ENCODE measurements at regions not wholly inside any gene's neighbourhood (a gene's known extent, or its start where the extent isn't known, plus 50 kb on each side); places are given as distances from the start of the nearest gene placed in this dataset.

DNA sequence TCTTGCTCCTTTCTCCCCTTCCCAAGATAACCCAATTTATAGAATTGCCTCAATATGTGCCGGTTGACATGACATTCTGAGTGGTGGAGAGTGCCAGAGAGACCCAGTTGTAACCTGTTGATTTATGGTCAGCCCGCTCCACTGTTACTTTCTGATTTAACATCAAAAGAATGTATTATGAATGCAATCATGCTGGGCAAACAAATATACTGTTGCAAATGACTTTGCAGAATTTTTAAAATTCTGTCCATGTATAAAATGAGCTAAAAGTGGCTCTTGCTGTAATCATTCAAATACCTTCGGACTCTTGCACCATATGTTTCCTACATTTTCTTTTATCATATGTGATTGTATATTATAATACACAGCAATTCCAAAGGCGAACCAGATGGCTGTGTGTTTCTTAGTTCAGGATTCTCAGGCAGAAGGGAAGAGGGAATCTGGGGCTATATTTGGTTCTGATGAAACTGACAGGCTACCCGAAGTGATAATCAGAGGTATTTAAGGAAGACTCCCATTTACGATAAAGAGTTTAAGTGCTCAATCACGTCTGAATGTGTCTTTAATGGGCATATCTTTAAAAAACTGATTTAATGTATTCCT lies 131.7 kb downstream of the CLCN4 start:
- Histone ChIP-seq H3K9ac (ENCODE audit: low read length) (no peak overlapping the region), H3K4me3 (ENCODE audit: low read length) (no peak overlapping the region), H3K27me3 (ENCODE audit: control insufficient read depth, insufficient read depth, low read length) (no peaks in the 10 kb centered on the region), H3K27ac (ENCODE audit: low read depth, low read length) (no peak overlapping the region), H3K36me3 (ENCODE audit: control insufficient read depth, insufficient read depth, low read length) (no peaks in the 10 kb centered on the region), H3K4me1 (ENCODE audit: control insufficient read depth, insufficient read depth, low read length) (no peaks in the 10 kb centered on the region)

DNA sequence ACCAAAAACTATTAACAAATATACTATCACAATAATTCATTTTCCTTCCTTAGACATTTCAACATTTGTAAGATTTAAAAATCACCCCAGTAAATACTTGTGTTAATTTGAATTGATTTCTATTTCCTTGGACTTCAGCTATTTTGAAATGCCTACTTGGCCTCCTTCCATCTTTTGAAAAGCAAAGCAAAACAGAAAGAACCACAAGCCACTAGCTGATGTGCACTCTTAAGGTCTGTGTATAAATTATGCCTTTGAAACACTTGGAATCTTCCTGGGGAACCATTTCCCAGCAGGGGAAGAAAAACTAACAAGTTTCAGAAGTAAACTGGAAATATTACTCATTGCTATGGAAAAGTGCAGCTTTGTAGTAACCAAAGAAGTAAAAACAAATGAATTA lies 139.8 kb downstream of the CLCN4 start:
- no peaks in the 10 kb centered on the region for H3K27me3 ChIP-seq (ENCODE audit: control insufficient read depth, insufficient read depth, low read length)
- H3K4me3 ChIP-seq (ENCODE audit: low read length), result no peak overlapping the region
- no peak overlapping the region for H3K9ac ChIP-seq (ENCODE audit: low read length)
- H3K36me3 ChIP-seq (ENCODE audit: control insufficient read depth, insufficient read depth, low read length), result no peaks in the 10 kb centered on the region
- no peaks in the 10 kb centered on the region for H3K4me1 ChIP-seq (ENCODE audit: control insufficient read depth, insufficient read depth, low read length)
- no peak overlapping the region for H3K27ac ChIP-seq (ENCODE audit: low read depth, low read length)

- Histone ChIP-seq H3K36me3 (ENCODE audit: control insufficient read depth, insufficient read depth, low read length) (no peaks in the 10 kb centered on the region), H3K27ac (ENCODE audit: low read depth, low read length) (no peak overlapping the region)
Observed at GRCh38 chrX:10310511-10310910, 153.7 kb downstream of the CLCN4 start.

DNA sequence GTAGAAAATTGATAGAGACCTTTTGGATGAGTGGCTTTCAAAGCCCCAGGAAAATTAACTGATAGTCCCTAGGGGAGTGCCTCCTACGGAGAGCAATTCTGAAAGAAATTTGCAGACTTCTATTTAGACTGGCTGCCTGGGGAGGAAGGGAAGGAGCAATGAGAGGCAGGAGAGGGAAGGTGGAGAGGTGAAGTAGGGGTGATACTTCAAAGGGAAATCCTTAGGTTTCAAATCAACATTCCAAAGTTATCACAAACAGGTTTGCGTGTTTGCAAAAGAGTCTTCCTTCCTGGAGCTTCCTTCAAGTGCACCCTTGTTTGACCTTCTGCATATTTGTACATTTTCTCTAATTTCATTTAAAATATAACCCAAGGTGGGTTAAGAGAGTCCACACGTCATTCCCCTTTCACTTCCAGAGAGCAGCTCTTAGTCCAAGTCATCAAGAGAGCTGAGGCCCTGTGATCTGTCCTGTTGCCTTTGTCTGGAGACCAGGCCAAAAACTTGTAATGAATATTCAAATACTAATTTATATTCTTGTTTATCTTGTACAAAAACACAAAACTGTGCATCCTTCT lies 157.8 kb downstream of the CLCN4 start:
- no peaks in the 10 kb centered on the region for H3K4me1 ChIP-seq (ENCODE audit: control insufficient read depth, insufficient read depth, low read length)
- no peaks in the 10 kb centered on the region for H3K36me3 ChIP-seq (ENCODE audit: control insufficient read depth, insufficient read depth, low read length)
- no peak overlapping the region for H3K4me3 ChIP-seq (ENCODE audit: low read length)
- no peak overlapping the region for H3K27ac ChIP-seq (ENCODE audit: low read depth, low read length)
- H3K9ac ChIP-seq (ENCODE audit: low read length), result no peak overlapping the region
- no peaks in the 10 kb centered on the region for H3K27me3 ChIP-seq (ENCODE audit: control insufficient read depth, insufficient read depth, low read length)

More at GRCh38 chrX:10310511-10310910, 153.7 kb downstream of the CLCN4 start:
- no peaks in the 10 kb centered on the region for H3K27me3 ChIP-seq (ENCODE audit: control insufficient read depth, insufficient read depth, low read length)
- no peaks in the 10 kb centered on the region for H3K4me1 ChIP-seq (ENCODE audit: control insufficient read depth, insufficient read depth, low read length)
- no peak overlapping the region for H3K4me3 ChIP-seq (ENCODE audit: low read length)
- no peak overlapping the region for H3K9ac ChIP-seq (ENCODE audit: low read length)

DNA sequence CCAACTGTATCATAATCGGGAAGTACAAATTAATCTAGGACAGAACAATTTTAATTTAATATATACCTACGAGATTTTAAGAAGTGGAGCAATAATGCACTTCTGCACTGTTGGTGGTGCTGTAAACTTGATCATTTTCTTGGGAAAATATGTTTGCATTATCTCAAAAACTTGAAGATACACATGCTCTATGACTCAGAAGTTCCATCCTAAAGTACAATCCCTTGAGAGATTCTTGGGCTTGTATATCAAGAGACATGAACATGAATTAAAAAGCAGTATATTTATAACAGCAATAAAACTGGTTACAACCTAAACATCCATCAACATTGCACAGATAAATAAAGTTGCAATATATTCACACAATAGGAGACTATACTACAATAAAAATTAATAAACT lies 168.8 kb downstream of the CLCN4 start:
- Histone ChIP-seq H3K9ac (ENCODE audit: low read length) (no peak overlapping the region), H3K4me3 (ENCODE audit: low read length) (no peak overlapping the region), H3K27me3 (ENCODE audit: control insufficient read depth, insufficient read depth, low read length) (no peaks in the 10 kb centered on the region), H3K36me3 (ENCODE audit: control insufficient read depth, insufficient read depth, low read length) (no peaks in the 10 kb centered on the region), H3K4me1 (ENCODE audit: control insufficient read depth, insufficient read depth, low read length) (no peaks in the 10 kb centered on the region), H3K27ac (ENCODE audit: low read depth, low read length) (no peak overlapping the region)

DNA sequence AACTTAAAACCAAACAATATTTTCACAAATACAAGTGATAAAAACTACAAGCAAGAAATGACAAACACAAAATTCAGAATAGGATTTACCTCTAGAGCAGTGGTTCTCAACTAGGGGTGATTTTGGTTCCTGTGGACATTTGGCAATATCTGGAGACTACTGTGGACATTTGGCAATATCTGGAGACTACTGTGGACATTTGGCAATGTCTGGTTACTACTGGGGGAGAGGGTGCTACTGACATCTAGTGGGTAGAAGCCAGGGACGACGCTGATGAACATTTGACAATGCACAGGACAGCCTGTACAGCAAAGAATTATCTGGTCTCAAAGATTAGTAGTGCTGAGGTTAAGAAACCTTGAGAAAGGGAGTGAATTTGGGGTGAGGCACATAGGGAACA lies 169.8 kb downstream of the CLCN4 start:
- Histone ChIP-seq H3K4me1 (ENCODE audit: control insufficient read depth, insufficient read depth, low read length) (no peaks in the 10 kb centered on the region), H3K9ac (ENCODE audit: low read length) (no peak overlapping the region), H3K27me3 (ENCODE audit: control insufficient read depth, insufficient read depth, low read length) (no peaks in the 10 kb centered on the region), H3K4me3 (ENCODE audit: low read length) (no peak overlapping the region), H3K36me3 (ENCODE audit: control insufficient read depth, insufficient read depth, low read length) (no peaks in the 10 kb centered on the region), H3K27ac (ENCODE audit: low read depth, low read length) (no peak overlapping the region)

GRCh38 chrX:10327651-10328050 lies 170.9 kb downstream of the CLCN4 start:
- Histone ChIP-seq H3K36me3 (ENCODE audit: control insufficient read depth, insufficient read depth, low read length) (no peaks in the 10 kb centered on the region), H3K9ac (ENCODE audit: low read length) (no peak overlapping the region), H3K27me3 (ENCODE audit: control insufficient read depth, insufficient read depth, low read length) (no peaks in the 10 kb centered on the region), H3K4me3 (ENCODE audit: low read length) (no peak overlapping the region), H3K27ac (ENCODE audit: low read depth, low read length) (no peak overlapping the region), H3K4me1 (ENCODE audit: control insufficient read depth, insufficient read depth, low read length) (no peaks in the 10 kb centered on the region)

DNA sequence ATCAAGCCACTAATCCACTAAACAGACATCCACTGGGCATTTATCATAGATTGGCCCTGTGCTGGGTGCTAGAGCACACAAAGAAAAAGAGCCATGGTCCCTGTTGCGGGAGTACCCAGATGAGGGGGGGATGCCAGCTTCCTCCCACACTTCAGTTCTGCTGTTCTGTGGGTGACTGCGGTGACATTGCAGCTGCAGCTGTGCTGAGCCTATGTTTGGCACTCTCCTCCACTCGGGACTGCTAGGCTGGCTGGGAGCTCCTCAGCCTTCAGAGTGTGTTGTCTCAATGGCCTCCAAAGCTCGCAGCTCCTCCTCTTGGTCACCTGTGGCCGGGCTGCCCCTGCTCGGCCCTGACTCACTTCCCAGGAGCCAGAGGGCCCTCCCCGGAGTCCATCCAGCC lies 173.2 kb downstream of the CLCN4 start:
- Histone ChIP-seq H3K4me3 (ENCODE audit: low read length) (no peak overlapping the region), H3K4me1 (ENCODE audit: control insufficient read depth, insufficient read depth, low read length) (no peaks in the 10 kb centered on the region), H3K9ac (ENCODE audit: low read length) (no peak overlapping the region), H3K27me3 (ENCODE audit: control insufficient read depth, insufficient read depth, low read length) (no peaks in the 10 kb centered on the region), H3K27ac (ENCODE audit: low read depth, low read length) (no peak overlapping the region), H3K36me3 (ENCODE audit: control insufficient read depth, insufficient read depth, low read length) (no peaks in the 10 kb centered on the region)

- Histone ChIP-seq H3K4me3 (ENCODE audit: low read length) (no peak overlapping the region), H3K9ac (ENCODE audit: low read length) (no peak overlapping the region), H3K27ac (ENCODE audit: low read depth, low read length) (no peak overlapping the region), H3K36me3 (ENCODE audit: control insufficient read depth, insufficient read depth, low read length) (no peaks in the 10 kb centered on the region), H3K4me1 (ENCODE audit: control insufficient read depth, insufficient read depth, low read length) (no peaks in the 10 kb centered on the region), H3K27me3 (ENCODE audit: control insufficient read depth, insufficient read depth, low read length) (no peaks in the 10 kb centered on the region)
Observed at GRCh38 chrX:10341309-10341708, 184.5 kb downstream of the CLCN4 start.

DNA sequence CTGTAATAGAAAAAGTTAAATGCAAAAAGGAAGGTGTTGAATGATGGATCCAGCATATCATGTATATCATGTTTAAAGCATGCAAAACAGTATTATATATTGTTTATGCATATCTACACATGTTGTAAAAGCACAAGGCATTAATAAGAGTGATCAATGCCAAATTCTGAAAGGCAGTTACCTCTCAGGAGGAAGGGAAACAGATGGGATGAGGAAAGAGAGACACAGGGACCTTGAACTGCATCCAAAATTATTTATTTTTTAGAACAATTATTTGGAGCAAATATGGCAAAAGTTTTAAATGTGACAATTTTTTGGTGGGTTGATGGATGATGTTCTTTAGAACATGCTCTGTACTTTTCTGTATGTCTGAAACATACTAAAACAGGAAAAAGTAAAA lies 193.4 kb downstream of the CLCN4 start:
- no peak overlapping the region for H3K27ac ChIP-seq (ENCODE audit: low read depth, low read length)
- no peaks in the 10 kb centered on the region for H3K36me3 ChIP-seq (ENCODE audit: control insufficient read depth, insufficient read depth, low read length)
- no peak overlapping the region for H3K9ac ChIP-seq (ENCODE audit: low read length)
- H3K4me3 ChIP-seq (ENCODE audit: low read length), result no peak overlapping the region
- no peaks in the 10 kb centered on the region for H3K4me1 ChIP-seq (ENCODE audit: control insufficient read depth, insufficient read depth, low read length)
- no peaks in the 10 kb centered on the region for H3K27me3 ChIP-seq (ENCODE audit: control insufficient read depth, insufficient read depth, low read length)

DNA sequence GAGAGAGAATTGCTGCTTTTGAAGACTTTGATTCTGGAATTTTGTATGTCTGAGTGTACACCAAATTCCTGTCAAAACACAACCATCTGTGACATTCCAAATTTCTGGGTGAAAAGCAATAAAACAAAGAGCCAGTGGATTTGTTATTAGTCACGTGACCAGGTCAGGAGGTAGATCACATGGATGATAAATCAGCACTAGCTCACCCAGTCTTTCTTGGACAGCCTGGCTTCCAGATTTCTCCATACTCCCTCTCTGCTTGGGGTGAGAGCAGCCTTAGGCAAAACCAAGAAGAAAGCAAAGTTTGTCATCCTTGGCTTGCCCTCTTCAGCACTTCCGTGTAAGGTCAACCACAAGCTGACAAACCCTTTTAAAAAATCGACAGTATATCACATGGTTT lies 194.2 kb downstream of the CLCN4 start:
- Histone ChIP-seq H3K4me1 (ENCODE audit: control insufficient read depth, insufficient read depth, low read length) (no peaks in the 10 kb centered on the region), H3K27ac (ENCODE audit: low read depth, low read length) (no peak overlapping the region), H3K36me3 (ENCODE audit: control insufficient read depth, insufficient read depth, low read length) (no peaks in the 10 kb centered on the region), H3K9ac (ENCODE audit: low read length) (no peak overlapping the region), H3K4me3 (ENCODE audit: low read length) (no peak overlapping the region), H3K27me3 (ENCODE audit: control insufficient read depth, insufficient read depth, low read length) (no peaks in the 10 kb centered on the region)

GRCh38 chrX:10352536-10352935 lies 195.8 kb downstream of the CLCN4 start:
- no peaks in the 10 kb centered on the region for H3K36me3 ChIP-seq (ENCODE audit: control insufficient read depth, insufficient read depth, low read length)
- no peaks in the 10 kb centered on the region for H3K27me3 ChIP-seq (ENCODE audit: control insufficient read depth, insufficient read depth, low read length)
- H3K4me3 ChIP-seq (ENCODE audit: low read length), result no peak overlapping the region
- no peak overlapping the region for H3K9ac ChIP-seq (ENCODE audit: low read length)
- no peaks in the 10 kb centered on the region for H3K4me1 ChIP-seq (ENCODE audit: control insufficient read depth, insufficient read depth, low read length)
- no peak overlapping the region for H3K27ac ChIP-seq (ENCODE audit: low read depth, low read length)

- no peaks in the 10 kb centered on the region for H3K4me1 ChIP-seq (ENCODE audit: control insufficient read depth, insufficient read depth, low read length)
- H3K36me3 ChIP-seq (ENCODE audit: control insufficient read depth, insufficient read depth, low read length), result no peaks in the 10 kb centered on the region
- no peak overlapping the region for H3K9ac ChIP-seq (ENCODE audit: low read length)
- H3K27ac ChIP-seq (ENCODE audit: low read depth, low read length), result no peak overlapping the region
- H3K4me3 ChIP-seq (ENCODE audit: low read length), result no peak overlapping the region
- no peaks in the 10 kb centered on the region for H3K27me3 ChIP-seq (ENCODE audit: control insufficient read depth, insufficient read depth, low read length)
Observed at GRCh38 chrX:10356979-10357378, 200.2 kb downstream of the CLCN4 start.

Measured in rectal smooth muscle tissue (tissue), 1 donor.